Fibroblast of lung (primary cell): ENCODE measurements at regions not wholly inside any gene's neighbourhood (a gene's known extent, or its start where the extent isn't known, plus 50 kb on each side); places are given as distances from the start of the nearest gene placed in this dataset.

Source experiments
- DNase-seq, 2 donors: peaks; one replicate each; pipeline versions ENCODE4 v3.0.0 to v3.0.0-alpha.2; 2010; ENCODE audit warnings: low read depth in 2 of 2
- H2AFZ ChIP-seq: 2 replicates; pipeline ENCODE4 v1.5.1; 2012; ENCODE audit warnings: low read length, control low read depth, inconsistent platforms
- H3K27ac ChIP-seq: 2 replicates; pipeline ENCODE4 v1.5.1; 2011; ENCODE audit warnings: low read length, control low read depth; ENCODE audit not compliant: insufficient read depth
- H3K27me3 ChIP-seq: 2 replicates; pipeline ENCODE4 v1.5.1; 2011; ENCODE audit warnings: mild to moderate bottlenecking, low read length; ENCODE audit not compliant: control insufficient read depth, insufficient read depth
- H3K36me3 ChIP-seq: 2 replicates; pipeline ENCODE4 v1.5.1; 2011; ENCODE audit warnings: low read length; ENCODE audit not compliant: control insufficient read depth, insufficient read depth
- H3K4me1 ChIP-seq: 2 replicates; pipeline ENCODE4 v1.5.1; 2011; ENCODE audit warnings: low read length; ENCODE audit not compliant: control insufficient read depth, insufficient read depth; ENCODE audit errors: extremely low read depth
- H3K4me2 ChIP-seq: 2 replicates; pipeline ENCODE4 v1.5.1; 2011; ENCODE audit warnings: low read length, control low read depth; ENCODE audit not compliant: insufficient read depth; ENCODE audit errors: extremely low read depth
- H3K4me3 ChIP-seq, 4 experiments: fragments of 200-600 bp in 1 of 4; sonication (generic) in 1 of 4; replicated peaks in 1 of 4; 2 replicates each; pipeline ENCODE4 v1.5.1; 2011 to 2016; ENCODE audit warnings: low read length in 4 of 4, low read depth in 3 of 4, mild to moderate bottlenecking in 3 of 4, control low read depth in 2 of 4, inconsistent platforms in 1 of 4, mixed read lengths in 1 of 4; ENCODE audit not compliant: insufficient read depth in 1 of 4; ENCODE audit errors: control extremely low read depth in 1 of 4
- H3K79me2 ChIP-seq: 2 replicates; pipeline ENCODE4 v1.5.1; 2012; ENCODE audit warnings: mild to moderate bottlenecking, low read length, inconsistent platforms; ENCODE audit not compliant: control insufficient read depth, insufficient read depth
- H3K9ac ChIP-seq: 2 replicates; pipeline ENCODE4 v1.5.1; 2011; ENCODE audit warnings: mild to moderate bottlenecking, low read length, control low read depth; ENCODE audit not compliant: insufficient read depth
- H3K9me3 ChIP-seq: 2 replicates; pipeline ENCODE4 v1.5.1; 2012; ENCODE audit warnings: low read depth, low read length; ENCODE audit not compliant: control insufficient read depth, insufficient read depth
- H4K20me1 ChIP-seq: 2 replicates; pipeline ENCODE4 v1.5.1; 2011; ENCODE audit warnings: low read length; ENCODE audit not compliant: control insufficient read depth, insufficient read depth; ENCODE audit errors: extremely low read depth
- CTCF ChIP-seq, 2 donors: IDR thresholded peaks in 1 of 2; conservative IDR thresholded peaks in 1 of 2; 1 replicate in 1 of 2; 2 replicates in 1 of 2; pipeline ENCODE4 v1.5.1; 2011 to 2012; ENCODE audit warnings: low read length in 2 of 2, control low read depth in 1 of 2, inconsistent platforms in 1 of 2, low read depth in 1 of 2, mild to moderate bottlenecking in 1 of 2
- EZH2 ChIP-seq: IDR thresholded peaks from 2 replicates; pipeline ENCODE4 v1.5.1; 2012; ENCODE audit warnings: low read length, control low read depth, mild to moderate bottlenecking; ENCODE audit errors: missing control alignments

- H3K36me3 ChIP-seq: no peaks in the 10 kb centered on the region
- no peaks in the 10 kb centered on the region for H3K27me3 ChIP-seq
- no peak for TF ChIP-seq CTCF (conservative IDR thresholded peaks at IDR 0.05 in 1 of 2, IDR thresholded peaks at IDR 0.05 in 1 of 2; ENCODE audit: low read depth in 1 of 2, low read length in 2 of 2)
- no peak for TF ChIP-seq EZH2
- H3K9ac ChIP-seq: no peak overlapping the region
- no peak overlapping the region for H3K4me3 ChIP-seq
- no peaks in the 10 kb centered on the region for H3K79me2 ChIP-seq
- H3K27ac ChIP-seq: no peak overlapping the region
- H3K9me3 ChIP-seq: no peaks in the 10 kb centered on the region
- no peaks in the 10 kb centered on the region for H4K20me1 ChIP-seq
- H3K4me2 ChIP-seq: no peak overlapping the region
- no peak overlapping the region for H2AFZ ChIP-seq
- H3K4me1 ChIP-seq: no peaks in the 10 kb centered on the region
- DNase-seq: no peak
Observed at GRCh38 chr5:145015146-145015545, 820.0 kb downstream of the PRELID2 start.

GRCh38 chr5:145014109-145014508 lies 821.0 kb downstream of the PRELID2 start:
- H3K4me3 ChIP-seq: no peak overlapping the region
- no peaks in the 10 kb centered on the region for H3K36me3 ChIP-seq
- H3K4me2 ChIP-seq: no peak overlapping the region
- H3K9ac ChIP-seq: no peak overlapping the region
- no peaks in the 10 kb centered on the region for H3K27me3 ChIP-seq
- TF ChIP-seq EZH2: no peak
- TF ChIP-seq CTCF (conservative IDR thresholded peaks at IDR 0.05 in 1 of 2, IDR thresholded peaks at IDR 0.05 in 1 of 2; ENCODE audit: low read depth in 1 of 2, low read length in 2 of 2): no peak
- DNase-seq: no peak
- H3K27ac ChIP-seq: no peak overlapping the region
- no peaks in the 10 kb centered on the region for H3K9me3 ChIP-seq
- no peaks in the 10 kb centered on the region for H3K4me1 ChIP-seq
- no peaks in the 10 kb centered on the region for H3K79me2 ChIP-seq
- no peak overlapping the region for H2AFZ ChIP-seq
- no peaks in the 10 kb centered on the region for H4K20me1 ChIP-seq

GRCh38 chr5:145010834-145011233 lies 824.3 kb downstream of the PRELID2 start:
- H3K4me3 ChIP-seq: no peak overlapping the region
- no peaks in the 10 kb centered on the region for H3K9me3 ChIP-seq
- H3K4me2 ChIP-seq: no peak overlapping the region
- TF ChIP-seq EZH2 (no peak), CTCF (conservative IDR thresholded peaks at IDR 0.05 in 1 of 2, IDR thresholded peaks at IDR 0.05 in 1 of 2; ENCODE audit: low read depth in 1 of 2, low read length in 2 of 2) (no peak)
- H3K4me1 ChIP-seq: no peaks in the 10 kb centered on the region
- no peak overlapping the region for H2AFZ ChIP-seq
- H3K79me2 ChIP-seq: no peaks in the 10 kb centered on the region
- no peak for DNase-seq
- no peak overlapping the region for H3K9ac ChIP-seq
- no peaks in the 10 kb centered on the region for H4K20me1 ChIP-seq
- H3K36me3 ChIP-seq: no peaks in the 10 kb centered on the region
- no peak overlapping the region for H3K27ac ChIP-seq
- H3K27me3 ChIP-seq: no peaks in the 10 kb centered on the region
